Ovary (tissue), 1 donor: ENCODE measurements at regions not wholly inside any gene's neighbourhood (a gene's known extent, or its start where the extent isn't known, plus 50 kb on each side); places are given as distances from the start of the nearest gene placed in this dataset.

Experiments
- EP300 ChIP-seq: sonication (generic); formaldehyde crosslinking; IDR thresholded peaks from one replicate; pipeline ENCODE4 v1.6.1; 2017; ENCODE audit warnings: antibody characterized with exemption
- POLR2A ChIP-seq: fragments of 450-650 bp; IDR thresholded peaks from one replicate; pipeline ENCODE4 v1.6.1; 2017; ENCODE audit warnings: antibody characterized with exemption, mild to moderate bottlenecking, moderate library complexity

DNA sequence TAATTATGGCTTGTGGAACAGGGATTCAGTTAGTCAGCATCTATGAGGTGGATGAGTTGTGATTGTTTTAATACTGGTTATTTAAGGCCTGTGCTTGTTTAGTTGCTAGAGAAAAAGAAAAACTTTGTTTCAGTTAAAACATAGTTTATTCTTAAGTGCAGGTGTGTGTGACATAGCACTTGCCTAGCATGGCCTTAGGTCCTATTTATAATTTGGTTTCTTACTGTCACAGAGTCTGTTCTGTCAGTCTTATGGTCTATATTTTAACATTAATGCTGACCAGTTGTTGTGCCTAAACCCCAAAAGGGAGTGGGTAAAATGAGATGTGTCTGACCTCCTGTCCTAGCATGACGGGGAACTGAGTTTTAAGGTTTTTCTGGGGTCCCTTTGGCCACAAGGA lies 486.3 kb downstream of the ZIC1 start:
- TF ChIP-seq EP300, result no peak
- TF ChIP-seq POLR2A, result no peak
